NCI-H460 (cell line): ENCODE measurements at regions not wholly inside any gene's neighbourhood (a gene's known extent, or its start where the extent isn't known, plus 50 kb on each side); places are given as distances from the start of the nearest gene placed in this dataset.

Experiments used
- DNase-seq: peaks from one replicate; pipeline ENCODE4 v3.0.0-alpha.2; 2016; ENCODE audit warnings: low read depth; ENCODE audit errors: extremely low read depth

DNA sequence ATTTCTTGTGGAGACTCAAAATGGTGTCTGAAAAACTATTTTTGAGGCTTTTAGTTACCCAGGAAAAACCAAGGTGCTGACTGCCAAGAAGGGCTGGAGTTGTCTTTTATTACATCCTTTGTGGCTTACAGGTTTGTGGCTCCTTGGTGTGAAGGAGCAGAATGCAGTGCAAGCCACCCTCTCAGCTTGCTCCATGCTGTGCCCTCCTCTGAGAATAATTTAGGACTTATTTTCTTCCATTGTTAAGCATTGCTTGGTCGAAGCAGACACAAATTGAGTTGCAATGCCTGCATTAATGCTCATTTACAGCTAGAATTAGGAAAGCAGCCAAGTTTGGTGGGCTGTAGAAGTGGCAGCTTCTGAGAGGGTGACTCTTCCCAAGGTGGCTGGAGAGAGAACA lies 272.2 kb downstream of the KIF4B start:
- no peak for DNase-seq

DNA sequence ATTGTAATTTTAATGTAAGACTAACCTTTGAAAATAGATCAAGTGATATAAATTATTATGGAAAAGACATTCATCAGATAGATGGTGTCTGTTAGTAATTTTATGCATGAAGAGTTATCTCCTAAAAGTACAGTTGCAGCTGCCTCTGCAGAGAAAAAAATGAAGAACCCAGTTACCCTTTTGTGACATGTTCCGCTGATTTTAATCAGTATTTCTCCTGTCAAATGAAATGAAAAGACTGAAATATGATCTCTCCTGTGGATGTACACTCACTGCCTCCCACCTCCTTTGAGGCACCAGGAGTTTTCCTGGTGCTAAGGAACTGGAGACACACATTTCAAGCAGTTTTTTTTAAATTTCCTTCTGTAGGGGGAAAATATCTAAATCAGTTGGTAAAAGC lies 277.4 kb downstream of the KIF4B start:
- DNase-seq = no peak

DNA sequence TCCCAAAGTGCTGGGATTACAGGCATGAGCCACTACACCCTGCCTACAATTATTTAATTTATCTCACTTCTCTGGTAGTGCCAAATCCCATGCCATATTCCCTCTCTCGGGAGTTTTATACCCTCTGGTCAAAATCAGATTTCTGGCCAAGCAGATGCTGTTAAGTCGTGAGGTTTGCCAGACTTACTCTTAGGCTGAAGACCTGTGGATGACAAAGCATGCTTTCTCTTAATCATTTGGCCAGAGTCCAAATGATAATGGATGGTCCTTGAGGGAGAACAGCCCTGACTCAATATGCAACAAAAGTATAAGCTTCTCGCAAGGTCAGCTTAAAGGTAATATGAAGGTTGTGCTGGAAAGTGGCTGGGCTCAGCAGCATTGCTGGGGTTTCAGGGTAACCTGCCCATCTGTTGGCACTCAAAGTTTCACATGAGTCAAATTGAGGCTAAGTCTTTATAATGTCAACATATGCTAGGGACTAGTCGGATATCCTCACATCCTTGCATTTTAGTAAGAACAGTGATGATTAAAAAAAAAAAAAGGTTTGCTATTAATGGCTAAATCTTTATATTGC lies 280.1 kb downstream of the KIF4B start:
- no peak for DNase-seq

DNA sequence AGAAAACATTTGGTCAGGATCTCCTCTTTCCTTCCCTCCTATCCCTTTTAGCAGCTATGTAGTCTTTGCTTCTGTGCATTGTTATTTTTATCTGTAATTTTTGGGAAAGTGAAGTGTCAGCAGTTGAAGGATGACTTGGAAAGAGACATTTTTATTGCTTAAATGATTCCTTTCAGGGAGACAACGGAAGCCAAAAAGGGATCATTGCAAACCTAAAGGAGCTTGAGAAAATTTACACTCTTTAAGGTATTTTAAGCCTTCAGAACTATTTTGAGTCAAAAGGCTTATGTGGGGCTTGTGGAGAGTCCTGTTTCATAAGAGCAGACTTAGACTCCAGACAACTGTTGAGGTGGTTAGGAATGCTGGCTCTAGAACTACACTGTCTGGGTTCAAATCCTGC lies 281.6 kb downstream of the KIF4B start:
- no peak for DNase-seq

DNA sequence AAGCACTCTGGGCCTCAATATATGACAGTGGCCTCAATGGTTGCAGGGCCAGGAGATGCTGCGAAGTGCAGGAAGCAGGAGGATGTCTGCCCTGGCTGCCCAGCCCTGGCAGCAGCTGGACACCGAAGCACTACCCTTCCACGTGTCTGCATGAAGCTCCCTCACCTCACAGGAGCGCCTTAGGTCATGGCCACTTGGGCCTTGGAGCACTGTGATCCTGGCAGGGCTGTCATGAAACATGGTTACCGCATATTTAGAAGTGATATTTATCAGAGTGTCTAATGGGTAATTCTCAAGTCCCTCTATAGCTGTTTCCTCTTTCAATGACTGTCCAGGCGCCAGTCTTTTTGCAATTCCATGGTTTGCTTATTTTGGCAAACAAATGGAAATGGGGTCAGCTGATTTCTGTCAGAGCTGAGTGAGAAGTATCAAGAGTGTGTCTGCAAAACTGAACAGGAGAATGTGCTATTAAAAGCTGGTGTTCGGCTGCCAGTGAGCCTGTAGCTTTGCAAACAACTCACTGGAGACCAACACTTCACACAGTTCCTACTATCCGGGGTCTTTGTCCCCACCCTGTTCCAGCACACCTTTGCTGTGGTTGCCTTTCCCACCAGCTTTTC lies 285.9 kb downstream of the KIF4B start:
- no peak for DNase-seq

DNA sequence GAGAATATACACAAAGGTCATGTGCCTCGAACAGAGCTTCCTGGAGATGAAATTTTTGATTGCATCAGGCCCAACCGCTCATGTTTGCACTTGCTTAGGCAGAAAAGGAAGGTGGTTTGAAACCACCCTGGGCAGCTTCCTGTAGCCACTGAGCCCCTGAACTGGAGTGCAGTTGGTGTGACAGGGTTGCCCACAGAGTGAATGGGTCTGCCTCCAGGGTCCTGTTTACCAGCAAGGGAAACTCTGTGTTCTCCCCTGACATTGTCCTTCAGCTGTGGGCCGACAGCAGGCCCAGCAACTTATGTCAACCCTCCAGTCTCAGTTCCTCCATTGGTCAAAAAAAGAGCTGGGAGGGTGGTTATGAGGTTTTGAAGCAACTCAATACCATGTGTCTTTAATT lies 289.6 kb downstream of the KIF4B start:
- DNase-seq = no peak

DNA sequence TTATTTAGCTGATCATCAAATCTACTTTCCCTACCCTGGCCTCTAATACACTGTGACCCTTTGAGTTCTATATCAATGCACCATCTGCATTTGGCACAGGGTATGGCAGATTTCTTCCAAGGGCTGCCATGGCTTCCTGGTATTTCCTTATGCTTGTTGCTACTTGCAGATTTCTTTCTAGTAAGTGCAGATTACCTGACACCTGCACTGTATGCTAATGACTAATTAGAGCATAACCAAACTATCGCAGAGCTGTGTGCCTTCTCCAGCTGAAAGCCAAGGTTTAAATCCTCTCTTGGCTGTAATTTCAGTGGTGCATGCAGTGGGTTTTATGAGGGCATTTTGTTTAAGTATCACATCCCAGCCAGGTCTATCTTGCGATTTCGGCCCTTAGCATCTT lies 293.7 kb downstream of the KIF4B start:
- no peak for DNase-seq

DNA sequence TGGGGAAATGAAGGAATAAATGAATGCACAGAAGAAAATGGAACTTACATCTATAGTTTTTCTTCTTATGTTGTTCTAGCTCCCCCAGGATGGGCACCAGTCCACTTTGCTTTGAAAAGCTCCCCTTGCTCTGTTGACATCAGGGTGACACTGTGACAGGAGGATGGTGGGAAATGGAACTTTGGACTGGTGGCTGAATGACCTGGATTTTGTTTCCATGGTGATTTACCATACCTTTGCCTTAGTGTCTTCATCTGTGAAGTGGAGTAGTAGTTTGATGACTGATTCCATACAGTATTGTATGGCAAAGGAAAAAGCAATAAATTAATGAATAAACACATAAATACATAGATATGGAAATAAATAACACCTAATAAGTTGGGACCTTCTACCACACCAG lies 294.7 kb downstream of the KIF4B start:
- DNase-seq = no peak

DNA sequence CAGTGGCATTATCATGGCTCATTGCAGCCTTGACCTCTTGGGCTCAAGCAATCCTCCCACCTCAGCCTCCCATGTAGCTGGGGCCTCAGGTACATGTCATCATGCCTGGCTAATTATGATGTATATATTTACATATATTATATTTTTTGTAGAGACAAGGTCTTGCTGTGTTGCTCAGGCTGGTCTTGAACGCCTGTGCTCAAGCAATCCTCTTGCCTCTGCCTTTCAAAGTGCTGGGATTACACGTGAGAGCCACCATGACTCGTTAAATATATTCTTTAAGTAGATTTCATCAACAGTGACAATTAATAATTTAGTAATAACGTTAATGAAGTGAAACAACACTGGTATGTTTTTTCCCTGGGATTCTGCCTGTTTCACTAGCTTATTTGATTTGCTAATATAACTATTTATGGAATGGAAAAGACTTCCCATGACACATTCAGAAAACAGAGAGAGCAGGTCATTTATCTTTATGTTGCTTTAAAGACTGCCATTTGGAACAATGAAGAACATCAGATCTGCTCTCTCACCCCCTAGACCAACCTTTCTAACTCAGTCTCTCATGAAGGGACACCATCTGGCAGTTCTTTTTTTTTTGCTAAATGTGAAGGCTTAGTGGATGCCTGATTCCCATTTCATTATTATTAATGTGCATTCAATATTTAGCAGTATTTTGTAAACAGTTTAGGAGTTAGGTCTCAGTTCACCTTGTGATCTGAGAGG lies 295.6 kb downstream of the KIF4B start:
- DNase-seq = no peak

DNA sequence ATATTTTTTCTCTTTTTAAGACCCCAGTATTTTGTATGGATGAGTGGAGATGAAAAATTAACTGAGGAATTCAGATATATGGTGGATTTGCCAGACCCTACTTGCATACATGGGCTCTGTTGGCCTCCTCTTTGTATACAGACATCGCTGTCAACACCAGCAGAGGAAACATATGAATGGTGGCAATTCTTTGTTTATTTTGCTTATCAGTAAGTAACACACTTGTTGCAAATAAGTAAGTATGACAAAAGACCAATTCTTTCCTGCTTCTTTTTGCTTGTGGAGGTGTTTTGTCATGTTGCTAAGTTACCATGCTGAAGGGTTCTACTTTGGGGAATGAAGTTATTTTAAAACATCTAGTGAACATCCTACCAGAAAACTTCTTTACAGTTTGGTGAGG lies 298.2 kb downstream of the KIF4B start:
- no peak for DNase-seq

DNA sequence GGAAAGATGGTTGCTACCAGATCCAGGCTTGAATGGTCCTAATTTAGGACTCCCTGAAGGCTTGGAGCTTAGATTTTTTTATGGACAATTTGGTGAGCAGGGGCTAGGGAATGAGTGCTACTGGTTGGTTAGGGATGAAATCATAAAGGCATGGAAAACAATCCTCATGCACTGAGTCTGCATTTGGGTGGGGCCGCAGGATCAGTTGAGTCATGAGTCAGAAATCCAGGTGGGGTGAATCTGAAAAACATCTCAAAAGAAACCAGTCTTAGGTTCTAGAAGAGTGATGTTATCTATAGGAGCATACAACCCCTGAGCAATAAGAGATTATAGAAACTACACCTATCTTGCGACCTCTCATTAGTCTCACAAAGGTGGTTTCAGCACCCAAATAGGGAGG lies 300.0 kb downstream of the KIF4B start:
- DNase-seq = no peak

DNA sequence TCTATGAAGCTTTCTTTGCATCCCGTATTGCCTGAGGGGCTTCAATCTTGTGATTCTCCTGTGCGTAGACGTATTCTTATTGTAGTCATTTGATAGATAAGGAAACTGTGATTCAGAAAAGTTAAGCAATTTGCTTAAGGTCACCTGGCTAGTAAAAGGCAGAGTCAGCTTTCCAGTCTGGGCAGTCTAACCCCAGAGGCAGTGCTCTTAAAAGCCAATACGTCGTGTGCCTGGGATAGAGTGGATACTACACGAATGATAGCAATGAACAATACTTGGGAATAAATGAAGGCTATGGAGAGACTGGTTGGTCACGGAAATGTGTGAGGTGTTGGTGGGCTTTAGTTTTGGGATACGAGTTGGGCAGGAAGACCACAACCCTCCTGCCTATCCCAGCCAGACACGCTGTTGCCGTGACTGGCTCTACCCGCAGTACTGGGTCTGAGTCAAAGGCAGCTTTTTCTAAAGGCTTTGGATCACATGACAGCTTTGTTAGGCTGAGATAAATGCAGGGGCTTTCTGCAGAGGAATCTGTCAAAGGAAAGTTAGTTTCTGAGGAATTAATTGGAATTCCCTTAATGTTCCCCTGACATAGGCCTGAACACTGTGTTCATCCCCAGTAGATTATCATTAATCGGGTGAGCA lies 302.6 kb downstream of the KIF4B start:
- no peak for DNase-seq

DNA sequence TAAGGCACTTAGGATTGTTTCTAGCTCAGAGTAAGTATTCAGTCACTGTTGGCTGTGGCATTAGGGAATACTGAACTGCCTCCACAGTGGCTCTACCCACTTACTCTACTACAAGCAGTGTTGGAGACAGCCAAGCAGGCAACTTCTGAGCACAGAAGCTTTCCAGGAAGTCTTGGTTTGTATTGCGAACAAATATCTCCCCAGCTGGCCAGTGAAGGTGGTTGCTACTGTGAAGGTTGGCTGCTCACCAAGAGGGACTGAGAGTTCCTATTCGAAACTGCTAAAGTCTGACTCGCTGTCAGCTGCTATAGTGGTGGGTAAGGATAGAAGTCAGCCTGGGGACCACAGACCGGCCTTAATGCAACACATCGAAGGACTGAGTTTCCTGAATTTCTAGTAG lies 319.1 kb downstream of the KIF4B start:
- DNase-seq = no peak

DNA sequence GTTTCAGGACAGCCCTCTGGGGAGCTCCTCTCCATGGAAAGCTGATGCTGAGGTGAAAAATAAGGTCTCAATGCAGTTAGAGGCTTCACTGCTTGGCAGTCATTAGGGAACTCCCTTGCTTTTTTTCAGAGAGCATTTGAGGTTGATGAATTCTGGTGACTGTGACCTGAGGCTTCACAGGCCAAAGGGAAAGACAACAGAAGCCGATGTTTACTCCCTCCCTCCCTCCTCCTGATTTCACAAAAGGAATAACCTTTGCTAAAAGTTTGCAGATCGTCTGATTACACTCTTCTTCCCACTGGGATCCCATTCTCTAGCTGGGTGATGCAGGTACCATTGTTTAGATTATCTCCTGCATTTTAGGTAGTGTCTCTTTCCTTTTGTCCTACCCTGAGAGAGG lies 329.4 kb downstream of the KIF4B start:
- DNase-seq = no peak

DNA sequence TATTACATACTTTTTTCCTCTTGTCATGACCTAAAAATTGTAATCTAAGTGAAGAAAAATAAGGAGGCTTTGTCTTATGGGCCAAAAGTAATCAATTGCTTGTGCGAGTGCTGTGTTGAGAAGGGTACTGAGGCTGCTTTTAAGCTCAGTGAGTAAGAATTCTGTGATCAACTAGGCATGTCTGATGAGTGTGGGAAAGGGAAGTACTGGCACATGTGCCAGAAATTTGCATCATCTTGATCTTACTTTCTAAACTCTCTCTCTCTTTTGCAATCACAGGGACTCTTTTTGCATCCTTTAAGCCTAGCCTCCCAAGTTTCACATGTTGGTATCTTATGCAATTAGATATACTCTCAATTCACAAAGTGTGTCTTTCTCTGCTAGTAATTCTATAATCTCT lies 329.9 kb downstream of the KIF4B start:
- DNase-seq = no peak

DNA sequence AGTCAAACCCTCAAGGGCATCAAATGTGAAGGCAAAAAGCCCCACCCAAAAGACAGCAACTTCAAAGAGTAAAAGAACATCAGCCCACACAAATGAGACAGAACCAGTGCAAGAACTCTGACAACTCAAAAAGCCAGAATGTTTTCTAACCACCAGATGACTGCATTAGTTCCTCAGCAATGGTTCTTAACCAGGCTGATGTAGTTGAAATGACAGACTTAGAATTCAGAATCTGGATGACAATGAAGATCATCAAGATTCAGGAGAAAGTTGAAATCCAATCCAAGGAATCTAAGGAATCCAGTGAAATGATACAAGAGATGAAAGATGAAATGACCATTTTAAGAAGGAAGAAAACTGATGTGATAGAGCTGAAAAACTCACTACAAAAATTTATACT lies 339.7 kb downstream of the KIF4B start:
- no peak for DNase-seq

DNA sequence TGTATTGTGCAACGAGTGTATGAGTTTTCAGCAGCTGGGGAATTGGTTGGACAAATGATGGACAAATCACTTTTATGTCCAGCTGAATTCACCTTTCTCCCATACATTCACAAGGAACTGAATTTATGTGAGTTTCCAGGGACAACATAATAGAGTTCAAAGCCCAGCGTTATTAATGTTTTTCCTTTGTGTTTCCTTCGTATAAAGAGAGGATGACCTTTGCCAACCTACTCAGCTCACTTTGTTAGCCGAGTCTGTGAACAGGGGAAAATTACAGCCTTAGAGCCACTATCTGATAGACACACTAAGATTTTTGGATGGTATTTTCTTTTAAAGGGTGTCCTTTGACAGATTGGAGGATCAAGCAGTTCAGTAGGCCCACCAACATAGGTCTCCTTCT lies 352.5 kb downstream of the KIF4B start:
- no peak for DNase-seq

DNA sequence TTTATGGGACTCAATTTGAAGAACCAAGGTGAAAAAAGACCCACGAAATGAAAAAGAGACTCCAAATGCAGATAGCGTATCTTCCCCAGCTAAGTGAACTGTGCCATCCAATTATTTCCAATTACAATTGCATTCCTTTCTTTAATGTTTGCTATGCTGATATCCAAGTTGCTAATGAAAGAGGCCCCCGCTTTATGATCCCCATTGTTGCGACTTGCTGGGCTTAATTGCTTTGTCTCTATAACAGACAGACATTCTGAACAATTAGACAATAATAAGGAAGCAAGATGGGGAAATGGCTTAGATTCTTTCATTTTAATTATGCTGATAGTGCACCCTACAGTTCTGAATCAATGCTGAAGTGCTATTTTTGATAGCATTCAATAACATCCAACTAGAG lies 354.3 kb downstream of the KIF4B start:
- DNase-seq = no peak

DNA sequence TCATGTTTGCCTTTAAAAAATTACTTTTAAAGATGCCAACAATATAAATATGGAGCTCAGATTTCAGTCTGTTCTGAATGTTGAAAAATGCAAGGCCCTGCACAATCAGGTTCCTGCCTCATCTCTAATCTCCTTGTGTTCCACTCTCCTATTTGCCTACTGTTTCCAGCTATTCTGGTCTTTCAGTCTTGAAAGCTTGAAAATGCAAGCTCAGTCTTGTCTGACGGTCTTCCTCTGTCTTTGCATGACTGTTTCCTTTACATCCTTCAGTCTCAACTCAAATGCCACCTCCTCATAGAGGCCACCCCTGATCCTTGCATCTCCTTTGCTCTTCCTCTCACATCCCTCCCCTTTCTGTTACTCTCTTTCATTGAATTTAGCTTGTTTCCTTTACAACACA lies 354.9 kb downstream of the KIF4B start:
- DNase-seq = no peak

DNA sequence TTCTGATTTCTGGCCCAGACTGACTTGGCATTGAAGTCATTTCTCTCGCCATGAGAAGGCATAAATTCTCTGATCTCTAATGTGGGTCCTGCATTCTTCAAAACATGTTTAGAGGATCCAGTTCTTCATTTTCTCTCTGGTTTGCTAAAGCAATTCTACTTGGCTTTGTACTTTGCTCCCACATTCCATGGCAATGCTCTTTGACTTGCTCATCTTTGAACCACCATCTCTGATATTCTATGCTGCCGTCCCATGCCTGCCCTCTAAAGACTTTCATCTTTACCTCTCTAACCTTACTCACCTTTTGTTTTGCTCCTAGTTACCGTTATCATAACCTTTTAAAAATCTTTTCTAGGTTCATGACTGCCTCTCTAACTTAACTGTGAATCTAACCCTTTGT lies 366.9 kb downstream of the KIF4B start:
- no peak for DNase-seq

DNA sequence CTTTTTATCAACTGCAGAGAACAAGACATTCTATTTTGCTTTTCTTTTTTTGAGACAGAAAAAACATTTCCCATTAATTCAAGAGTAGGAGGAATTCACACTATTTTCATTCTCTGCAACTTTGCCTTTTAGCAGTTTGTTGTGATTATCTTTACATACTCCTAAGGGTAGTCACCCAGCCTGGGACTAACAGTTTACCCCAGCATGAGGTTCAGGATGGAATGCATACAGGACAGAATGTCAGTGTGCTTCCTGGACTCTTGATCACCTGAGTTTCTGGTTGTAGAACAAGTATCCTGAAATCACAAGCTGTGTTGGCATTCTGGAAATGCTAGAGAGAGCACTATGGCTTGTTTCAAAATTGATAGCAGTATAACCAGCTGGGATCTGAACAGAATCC lies 368.1 kb downstream of the KIF4B start:
- no peak for DNase-seq

DNA sequence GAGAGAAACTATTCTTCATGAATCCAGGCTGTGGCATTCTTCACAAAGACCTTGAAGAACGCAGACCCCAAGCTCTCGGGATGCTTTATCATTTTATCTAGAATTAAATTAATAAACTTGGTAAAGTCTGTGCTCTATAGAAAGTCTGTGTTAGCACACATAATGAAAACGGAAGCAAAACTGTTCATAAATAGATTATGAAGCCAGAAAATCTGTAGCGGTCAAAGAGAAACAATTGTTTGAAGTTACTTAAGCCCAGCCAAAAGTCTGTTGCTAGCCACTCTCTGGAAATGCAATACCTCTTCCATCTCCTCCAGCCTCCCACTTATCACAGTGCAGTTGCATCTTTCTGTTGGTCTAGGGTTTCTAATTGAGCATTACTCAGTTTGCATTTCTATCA lies 375.9 kb downstream of the KIF4B start:
- DNase-seq = no peak
